DOHH2 (cell line): ENCODE measurements at regions not wholly inside any gene's neighbourhood (a gene's known extent, or its start where the extent isn't known, plus 50 kb on each side); places are given as distances from the start of the nearest gene placed in this dataset.

ENCODE experiments used
- H3F3A ChIP-seq: fragments of 200-600 bp; sonication (generic), shearing (Covaris generic); 2 replicates; pipeline ENCODE4 v1.6.0; 2016; ENCODE audit warnings: antibody characterized with exemption, mild to moderate bottlenecking; ENCODE audit not compliant: control insufficient read depth, insufficient read depth
- H3K27ac ChIP-seq: fragments of 200-600 bp; sonication (generic); 2 replicates; pipeline ENCODE4 v1.5.1; 2014; ENCODE audit warnings: low read depth, mild to moderate bottlenecking, low read length, moderate library complexity
- H3K27me3 ChIP-seq: fragments of 200-600 bp; sonication (generic); 2 replicates; pipeline ENCODE4 v1.6.1; 2014; ENCODE audit warnings: mild to moderate bottlenecking, low read length, mixed read lengths; ENCODE audit not compliant: control insufficient read depth
- H3K36me3 ChIP-seq: fragments of 200-600 bp; sonication (generic); 2 replicates; pipeline ENCODE4 v1.6.1; 2014; ENCODE audit warnings: mild to moderate bottlenecking, low read length, moderate library complexity, mixed read lengths; ENCODE audit not compliant: control insufficient read depth
- H3K4me1 ChIP-seq: fragments of 200-600 bp; sonication (generic); 2 replicates; pipeline ENCODE4 v1.6.1; 2014; ENCODE audit warnings: mild to moderate bottlenecking, low read length, mixed read lengths; ENCODE audit not compliant: control insufficient read depth
- H3K4me2 ChIP-seq: fragments of 200-600 bp; sonication (generic); 2 replicates; pipeline ENCODE4 v1.6.0; 2014; ENCODE audit warnings: mild to moderate bottlenecking, low read length, moderate library complexity
- H3K4me3 ChIP-seq: fragments of 200-600 bp; sonication (generic); 2 replicates; pipeline ENCODE4 v1.5.1; 2014; ENCODE audit warnings: mild to moderate bottlenecking, low read length, mixed read lengths
- H3K79me2 ChIP-seq: fragments of 200-600 bp; sonication (generic); 2 replicates; pipeline ENCODE4 v1.6.1; 2014; ENCODE audit warnings: mild to moderate bottlenecking, low read length, mixed read lengths; ENCODE audit not compliant: control insufficient read depth
- H3K9me2 ChIP-seq: fragments of 200-600 bp; sonication (generic); replicated peaks from 2 replicates; pipeline ENCODE4 v1.6.1; 2014; ENCODE audit warnings: mild to moderate bottlenecking, low read length, mixed read lengths; ENCODE audit not compliant: control insufficient read depth
- H3K9me3 ChIP-seq: fragments of 200-600 bp; sonication (generic); 2 replicates; pipeline ENCODE4 v1.6.1; 2014; ENCODE audit warnings: antibody characterized with exemption, low read length, mixed read lengths; ENCODE audit not compliant: control insufficient read depth, insufficient read depth
- H4K20me1 ChIP-seq: fragments of 200-600 bp; sonication (generic); 2 replicates; pipeline ENCODE4 v1.6.0; 2014; ENCODE audit warnings: low read depth, mild to moderate bottlenecking, antibody characterized with exemption, low read length, moderate library complexity; ENCODE audit not compliant: control insufficient read depth, insufficient read depth
- CTCF ChIP-seq: fragments of 200-600 bp; sonication (generic); IDR thresholded peaks from one replicate; pipeline ENCODE4 v1.5.1; 2014; ENCODE audit warnings: antibody characterized with exemption, mild to moderate bottlenecking, low read depth, low read length; ENCODE audit not compliant: poor library complexity, severe bottlenecking
- EZH2phosphoT487 ChIP-seq: fragments of 200-600 bp; sonication (generic); IDR thresholded peaks from 2 replicates; pipeline ENCODE4 v1.6.1; 2017; ENCODE audit warnings: borderline replicate concordance, mild to moderate bottlenecking, antibody characterized with exemption, low read length, moderate library complexity, mixed read lengths

- no peak overlapping the region for H3K4me2 ChIP-seq
- H3K27me3 ChIP-seq: no peaks in the 10 kb centered on the region
- no peaks in the 10 kb centered on the region for H3F3A ChIP-seq
- no peaks in the 10 kb centered on the region for H3K79me2 ChIP-seq
- no peaks in the 10 kb centered on the region for H3K9me3 ChIP-seq
- TF ChIP-seq CTCF (no peak), EZH2phosphoT487 (no peak)
- H3K9me2 ChIP-seq: no peaks in the 10 kb centered on the region
- H4K20me1 ChIP-seq: no peaks in the 10 kb centered on the region
- H3K4me1 ChIP-seq: no peaks in the 10 kb centered on the region
- H3K36me3 ChIP-seq: no peaks in the 10 kb centered on the region
- H3K27ac ChIP-seq: no peak overlapping the region
- no peak overlapping the region for H3K4me3 ChIP-seq
Observed at GRCh38 chr12:115013236-115013981, 329.4 kb upstream of the TBX3 start.

- H3K4me3 ChIP-seq: no peak overlapping the region
- no peaks in the 10 kb centered on the region for H3K79me2 ChIP-seq
- TF ChIP-seq CTCF (no peak), EZH2phosphoT487 (no peak)
- no peaks in the 10 kb centered on the region for H3K9me3 ChIP-seq
- H3K36me3 ChIP-seq: no peaks in the 10 kb centered on the region
- H3F3A ChIP-seq: no peaks in the 10 kb centered on the region
- H4K20me1 ChIP-seq: no peaks in the 10 kb centered on the region
- H3K4me2 ChIP-seq: no peak overlapping the region
- no peaks in the 10 kb centered on the region for H3K9me2 ChIP-seq
- H3K27me3 ChIP-seq: no peaks in the 10 kb centered on the region
- H3K27ac ChIP-seq: no peak overlapping the region
- no peaks in the 10 kb centered on the region for H3K4me1 ChIP-seq
Observed at GRCh38 chr12:115012861-115013235, 328.9 kb upstream of the TBX3 start.

GRCh38 chr12:115011703-115012102 is 327.7 kb upstream of the TBX3 start:
- H4K20me1 ChIP-seq: no peaks in the 10 kb centered on the region
- H3K4me1 ChIP-seq: no peaks in the 10 kb centered on the region
- no peak for TF ChIP-seq CTCF
- H3K36me3 ChIP-seq: no peaks in the 10 kb centered on the region
- H3K27me3 ChIP-seq: no peaks in the 10 kb centered on the region
- H3K4me3 ChIP-seq: no peak overlapping the region
- H3K4me2 ChIP-seq: no peak overlapping the region
- H3K9me2 ChIP-seq: no peaks in the 10 kb centered on the region
- H3F3A ChIP-seq: no peaks in the 10 kb centered on the region
- no peak overlapping the region for H3K27ac ChIP-seq
- H3K9me3 ChIP-seq: no peaks in the 10 kb centered on the region
- H3K79me2 ChIP-seq: no peaks in the 10 kb centered on the region
